Fibroblast of lung (primary cell): ENCODE measurements at regions not wholly inside any gene's neighbourhood (a gene's known extent, or its start where the extent isn't known, plus 50 kb on each side); places are given as distances from the start of the nearest gene placed in this dataset.

Source experiments
- EZH2 ChIP-seq: IDR thresholded peaks from 2 replicates; pipeline ENCODE4 v1.5.1; 2012; ENCODE audit warnings: low read length, control low read depth, mild to moderate bottlenecking; ENCODE audit errors: missing control alignments
- TF ChIP-seq, protein P1 (sequence below), 2 donors: IDR thresholded peaks in 1 of 2; conservative IDR thresholded peaks in 1 of 2; 1 replicate in 1 of 2; 2 replicates in 1 of 2; pipeline ENCODE4 v1.5.1; 2011 to 2012; ENCODE audit warnings: low read length in 2 of 2, control low read depth in 1 of 2, inconsistent platforms in 1 of 2, low read depth in 1 of 2, mild to moderate bottlenecking in 1 of 2

DNA sequence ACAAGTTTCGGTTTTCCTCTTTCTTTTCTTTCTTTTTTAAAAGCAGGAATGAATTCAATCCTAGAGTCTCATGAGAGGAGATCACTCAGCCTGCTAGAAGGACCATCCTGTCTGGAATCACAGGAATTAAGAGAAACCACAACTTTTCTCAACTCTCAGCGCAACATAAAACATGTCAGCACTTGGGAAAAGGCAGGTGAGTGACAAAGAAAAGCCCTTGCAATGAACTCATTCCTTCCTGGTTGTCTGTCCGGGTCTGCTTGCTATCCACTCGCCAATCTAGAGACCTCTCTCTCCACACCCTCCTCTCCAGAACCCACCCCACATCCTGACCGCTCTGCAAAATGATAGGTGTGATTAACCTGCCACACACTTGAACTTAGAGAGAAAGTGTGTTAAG is 253.8 kb downstream of the LY86 start:
- TF ChIP-seq EZH2, result no peak
- TF ChIP-seq, protein P1, sequence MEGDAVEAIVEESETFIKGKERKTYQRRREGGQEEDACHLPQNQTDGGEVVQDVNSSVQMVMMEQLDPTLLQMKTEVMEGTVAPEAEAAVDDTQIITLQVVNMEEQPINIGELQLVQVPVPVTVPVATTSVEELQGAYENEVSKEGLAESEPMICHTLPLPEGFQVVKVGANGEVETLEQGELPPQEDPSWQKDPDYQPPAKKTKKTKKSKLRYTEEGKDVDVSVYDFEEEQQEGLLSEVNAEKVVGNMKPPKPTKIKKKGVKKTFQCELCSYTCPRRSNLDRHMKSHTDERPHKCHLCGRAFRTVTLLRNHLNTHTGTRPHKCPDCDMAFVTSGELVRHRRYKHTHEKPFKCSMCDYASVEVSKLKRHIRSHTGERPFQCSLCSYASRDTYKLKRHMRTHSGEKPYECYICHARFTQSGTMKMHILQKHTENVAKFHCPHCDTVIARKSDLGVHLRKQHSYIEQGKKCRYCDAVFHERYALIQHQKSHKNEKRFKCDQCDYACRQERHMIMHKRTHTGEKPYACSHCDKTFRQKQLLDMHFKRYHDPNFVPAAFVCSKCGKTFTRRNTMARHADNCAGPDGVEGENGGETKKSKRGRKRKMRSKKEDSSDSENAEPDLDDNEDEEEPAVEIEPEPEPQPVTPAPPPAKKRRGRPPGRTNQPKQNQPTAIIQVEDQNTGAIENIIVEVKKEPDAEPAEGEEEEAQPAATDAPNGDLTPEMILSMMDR (conservative IDR thresholded peaks at IDR 0.05 in 1 of 2, IDR thresholded peaks at IDR 0.05 in 1 of 2; ENCODE audit: low read depth in 1 of 2, low read length in 2 of 2), result no peak
